ENCODE measurements at regions not wholly inside any gene's neighbourhood (a gene's known extent, or its start where the extent isn't known, plus 50 kb on each side); places are given as distances from the start of the nearest gene placed in this dataset.

- TF ChIP-seq CTCF (IDR thresholded peaks at IDR 0.05; ENCODE audit: low read depth, low read length, missing input control) = no peak
- TF ChIP-seq JUND (IDR thresholded peaks at IDR 0.05) = no peak
- TF ChIP-seq MAX (IDR thresholded peaks at IDR 0.05) = no peak
- no peak for TF ChIP-seq TAF1 (conservative IDR thresholded peaks at IDR 0.05)
Observed at GRCh38 chr15:62579842-62580241, 414.8 kb upstream of the C2CD4B start.

Data from liver (tissue), 3 donors.